ENCODE measurements at regions not wholly inside any gene's neighbourhood (a gene's known extent, or its start where the extent isn't known, plus 50 kb on each side); places are given as distances from the start of the nearest gene placed in this dataset.

DNA sequence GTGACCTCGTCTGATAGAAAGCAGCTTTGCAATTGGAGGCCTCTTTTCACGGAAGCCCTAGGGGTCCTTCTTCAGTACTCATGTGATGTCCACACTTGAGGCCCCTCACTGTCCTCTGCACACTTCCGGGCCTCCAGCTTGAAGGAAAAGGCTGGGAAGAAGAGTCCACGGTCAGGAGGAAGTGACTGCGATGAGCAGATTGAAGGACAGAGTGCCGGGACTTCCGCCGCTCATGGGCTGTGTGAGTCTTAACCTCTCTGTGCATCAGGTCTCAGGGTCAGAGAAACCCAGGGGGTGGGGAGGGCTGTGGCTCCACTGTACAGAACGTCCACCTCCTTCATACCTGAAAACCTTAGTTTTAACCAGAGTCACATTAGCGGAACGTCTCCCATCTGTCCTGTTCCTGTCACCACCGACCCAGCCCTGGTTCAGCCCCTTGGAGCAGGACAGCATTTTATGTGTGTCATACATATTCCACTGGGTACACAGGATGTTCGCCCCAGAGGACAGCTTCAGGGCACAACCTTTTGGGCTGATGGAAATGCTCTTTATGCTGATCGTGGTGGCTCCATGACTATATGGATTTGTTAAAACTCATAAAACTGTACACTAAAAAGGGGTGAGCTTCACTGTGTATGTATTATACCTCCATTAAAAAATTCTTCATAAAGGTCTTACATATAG lies 51.0 kb upstream of the SORCS2 start:
- H3K4me3 ChIP-seq (ENCODE audit: low read depth, low read length), result no peak overlapping the region
- no peak for DNase-seq (ENCODE audit: low read depth)
- TF ChIP-seq CTCF (conservative IDR thresholded peaks at IDR 0.05; ENCODE audit: low read depth, low read length), result no peak

DNA sequence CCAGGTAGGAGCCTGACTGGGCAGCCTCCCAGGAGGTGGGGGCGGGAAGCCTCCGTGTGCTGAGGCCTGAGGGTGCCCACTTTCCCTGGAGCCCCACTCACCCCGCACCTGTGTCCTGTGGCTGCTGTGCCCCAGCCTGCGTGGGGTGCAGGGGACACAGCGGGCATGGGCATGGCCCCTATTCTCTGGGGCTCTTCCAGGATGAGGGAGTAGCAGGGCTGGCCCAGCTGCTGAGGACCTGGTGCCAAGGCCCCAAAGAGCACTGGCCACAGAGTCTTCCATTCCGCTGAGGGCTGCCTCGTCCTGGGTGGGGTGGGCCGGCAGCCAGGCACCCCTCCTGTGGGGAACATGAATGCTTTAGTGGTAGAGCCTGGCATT lies 51.7 kb upstream of the SORCS2 start:
- DNase-seq (ENCODE audit: low read depth), result no peak
- TF ChIP-seq CTCF (conservative IDR thresholded peaks at IDR 0.05; ENCODE audit: low read depth, low read length), result no peak
- H3K4me3 ChIP-seq (ENCODE audit: low read depth, low read length), result no peak overlapping the region

DNA sequence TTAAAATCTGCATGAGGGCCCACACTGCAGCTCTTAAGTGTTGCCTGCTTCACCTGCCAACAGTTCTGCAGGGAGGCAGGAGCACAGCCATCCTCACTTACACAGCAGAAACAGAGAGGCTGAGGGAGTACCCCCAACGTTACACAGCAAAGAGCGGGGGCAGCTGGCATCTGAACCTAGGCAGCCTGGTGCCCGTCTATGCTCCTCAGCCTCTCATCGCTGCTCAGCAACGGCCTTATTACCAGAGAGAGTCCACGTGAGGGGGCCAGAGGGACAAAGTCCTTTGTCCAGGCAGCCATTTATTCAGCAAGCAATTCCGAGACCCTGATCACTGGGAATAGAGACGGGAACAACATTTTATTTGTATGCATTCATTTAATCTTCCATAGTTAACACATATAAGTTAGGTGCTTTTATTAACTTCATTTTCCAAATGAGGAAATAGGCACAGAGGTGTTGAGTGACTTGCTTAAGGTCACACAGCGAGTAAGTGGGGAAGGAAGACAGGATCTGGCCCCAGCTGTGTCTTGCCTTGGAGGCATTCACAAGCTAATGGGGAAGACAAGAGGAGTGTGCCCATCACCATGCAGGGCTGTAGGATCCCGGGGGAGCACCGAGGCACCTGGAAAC lies 52.2 kb upstream of the SORCS2 start:
- no peak for TF ChIP-seq CTCF (conservative IDR thresholded peaks at IDR 0.05; ENCODE audit: low read depth, low read length)
- DNase-seq (ENCODE audit: low read depth), result no peak
- H3K4me3 ChIP-seq (ENCODE audit: low read depth, low read length), result no peak overlapping the region

DNA sequence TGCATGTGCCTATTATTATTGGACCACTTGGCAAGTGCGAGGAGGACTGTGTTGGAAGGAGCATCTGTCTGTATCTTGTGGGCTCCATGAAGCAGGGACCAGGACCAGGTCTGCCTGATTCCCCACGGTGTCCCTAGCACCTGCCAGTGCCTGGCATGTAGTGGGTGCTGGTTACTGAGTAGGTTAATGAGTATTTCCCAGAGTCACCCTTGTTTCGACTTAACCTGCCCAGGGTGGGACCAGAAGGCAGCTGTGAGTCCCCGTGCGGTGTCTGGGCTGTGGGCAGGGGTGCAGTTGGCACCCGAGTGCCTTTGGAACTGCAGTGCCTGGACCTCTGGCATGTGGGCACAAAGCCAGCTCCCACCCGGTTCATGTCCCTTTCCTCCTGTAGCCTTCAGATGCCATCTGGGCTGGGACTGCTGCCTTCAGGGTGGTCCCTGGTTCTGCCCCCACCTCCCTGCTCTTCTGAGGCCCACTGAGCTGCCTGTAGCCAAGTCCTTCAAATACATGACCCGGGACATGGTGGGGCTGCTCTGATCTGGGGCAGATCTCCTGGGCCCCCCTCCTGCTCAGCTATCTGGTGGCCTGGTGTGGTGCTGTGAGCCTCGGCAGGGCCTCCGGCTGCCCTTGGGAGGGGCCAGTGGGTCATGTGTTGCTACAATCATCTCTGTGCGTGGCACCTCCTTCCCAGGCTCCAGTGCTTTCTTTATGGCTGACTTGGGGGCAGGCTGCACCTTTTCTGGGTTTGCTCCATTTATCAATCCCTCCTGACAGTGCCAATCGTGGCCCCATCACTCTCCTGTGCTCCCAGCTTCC lies 53.0 kb upstream of the SORCS2 start:
- H3K4me3 ChIP-seq (ENCODE audit: low read depth, low read length), result no peak overlapping the region
- TF ChIP-seq CTCF (conservative IDR thresholded peaks at IDR 0.05; ENCODE audit: low read depth, low read length), result no peak
- no peak for DNase-seq (ENCODE audit: low read depth)

DNA sequence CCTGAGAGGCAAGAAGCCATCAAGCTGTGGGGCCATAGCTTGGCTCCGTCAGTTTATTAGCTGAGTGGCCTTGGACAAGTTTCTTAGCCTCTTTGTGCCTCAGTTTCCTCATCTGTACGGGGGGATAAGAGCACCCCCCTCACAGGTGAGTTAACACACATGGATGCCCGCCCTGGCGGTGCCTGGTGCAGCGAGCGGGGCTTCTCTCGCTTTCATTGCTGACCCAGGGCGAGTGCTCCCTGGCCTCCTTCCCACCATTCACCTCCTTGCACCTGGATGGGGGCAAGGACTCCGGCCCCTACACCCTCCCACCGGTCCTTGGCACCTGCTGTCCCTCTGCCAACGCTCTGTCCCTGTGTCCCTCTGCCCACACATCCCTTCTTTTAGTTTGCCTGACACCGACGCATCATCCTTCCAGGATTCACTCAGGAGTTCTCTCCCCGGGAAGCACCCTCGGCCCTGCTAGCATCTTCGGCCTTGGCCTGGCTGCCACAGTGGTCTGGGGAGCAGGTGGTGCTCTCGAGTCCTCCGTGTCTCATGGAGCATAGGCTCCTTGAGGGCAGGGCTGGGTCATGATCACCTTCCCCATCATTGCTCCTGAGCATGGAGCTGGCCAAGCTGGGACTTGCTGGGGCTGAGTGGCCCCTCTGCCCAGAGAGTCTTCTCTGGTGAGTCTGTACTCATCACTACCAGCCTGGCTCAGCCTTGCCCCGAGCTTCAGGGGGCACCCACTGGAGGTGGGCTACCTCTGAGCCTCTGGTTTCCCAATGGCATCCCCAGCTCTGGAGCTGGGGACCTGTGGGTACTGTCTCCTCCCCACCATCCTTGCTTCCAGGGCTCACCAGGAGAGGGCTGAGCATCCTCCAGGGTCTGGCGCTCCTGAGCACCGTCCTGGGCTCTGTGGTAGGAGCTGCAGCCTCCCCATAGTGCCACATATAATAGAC lies 53.8 kb upstream of the SORCS2 start:
- no peak for DNase-seq (ENCODE audit: low read depth)
- H3K4me3 ChIP-seq (ENCODE audit: low read depth, low read length), result no peak overlapping the region
- no peak for TF ChIP-seq CTCF (conservative IDR thresholded peaks at IDR 0.05; ENCODE audit: low read depth, low read length)

DNA sequence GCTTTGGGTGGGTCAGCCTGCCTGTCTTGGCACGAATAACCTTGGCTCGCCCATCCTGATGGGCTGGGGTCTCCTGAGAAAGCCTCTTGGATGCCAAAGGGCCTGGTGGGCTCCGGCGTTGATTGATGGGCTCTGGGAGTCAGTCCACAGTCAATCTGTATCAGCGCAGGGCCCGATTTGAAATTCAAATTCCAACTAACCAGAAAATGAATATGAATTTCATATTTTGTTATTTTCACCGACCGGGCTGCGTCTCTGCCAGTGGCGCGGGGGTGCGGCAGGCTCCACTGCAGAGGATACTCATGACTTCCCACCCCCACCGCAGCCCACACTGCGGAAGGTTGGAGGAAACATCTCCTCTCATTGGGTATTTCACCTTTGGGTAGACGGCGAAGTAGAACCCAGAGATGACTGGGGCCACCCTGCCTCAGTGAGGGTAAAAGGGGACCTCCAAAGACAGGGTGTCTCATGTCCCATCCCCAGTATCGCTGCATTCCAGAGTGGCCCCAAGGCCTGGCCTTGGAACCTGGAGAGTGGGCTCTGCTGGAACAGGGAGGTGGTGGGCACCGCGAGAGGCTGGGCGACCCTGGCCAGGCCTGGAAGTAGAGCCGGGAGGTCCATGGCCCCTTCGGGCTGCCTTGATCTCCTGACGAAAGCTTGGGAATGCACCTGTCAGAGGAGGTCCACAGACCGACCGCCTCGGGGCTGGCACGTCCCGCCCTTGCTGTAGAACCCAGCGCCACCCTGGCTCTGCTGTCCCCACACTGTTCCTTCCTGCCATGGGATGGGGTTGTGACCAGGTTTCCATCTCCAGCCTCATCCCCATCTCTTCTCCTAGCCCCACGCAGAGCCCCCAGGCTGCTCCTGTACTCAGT lies 54.8 kb upstream of the SORCS2 start:
- TF ChIP-seq CTCF (conservative IDR thresholded peaks at IDR 0.05; ENCODE audit: low read depth, low read length), result no peak
- no peak for DNase-seq (ENCODE audit: low read depth)
- H3K4me3 ChIP-seq (ENCODE audit: low read depth, low read length), result no peak overlapping the region

All from choroid plexus epithelial cell (primary cell).